HCT116 (cell line): ENCODE measurements at regions not wholly inside any gene's neighbourhood (a gene's known extent, or its start where the extent isn't known, plus 50 kb on each side); places are given as distances from the start of the nearest gene placed in this dataset.

Experiments used
- ATAC-seq: fragments of 200-7000 bp; cut with Tn5 transposase; 2 replicates; pipeline ENCODE4 v1.9.1; 2020; ENCODE audit warnings: mild to moderate bottlenecking, moderate library complexity
- BruUV-seq: library from RNA; stranded (reverse); fragments of 400-500 nt; replicated peaks from 2 replicates; lab custom pipeline; 2021; lab: Mats Ljungman, UMichigan
- CTCF ChIA-PET: fragments of 300-600 bp; sonication (Branson Sonifier 250); formaldehyde crosslinking; loops from one replicate; lab custom pipeline; 2021; ENCODE audit warnings: antibody characterized with exemption; lab: Charles Lee
- POLR2A ChIA-PET: fragments of 300-600, 350-600 bp; sonication (Branson Sonifier 250); formaldehyde crosslinking; loops from one replicate; lab custom pipeline; 2021; ENCODE audit warnings: antibody characterized with exemption; lab: Charles Lee
- RAD21 ChIA-PET, 2 experiments: fragments of 300-600 bp; sonication (Branson Sonifier 250); formaldehyde crosslinking; loops; one replicate each; lab custom pipeline; 2023; ENCODE audit warnings: low total read pairs in 2 of 2; ENCODE audit not compliant: uncharacterized antibody in 2 of 2, unreplicated experiment in 2 of 2, low non-redundant PET in 1 of 2; lab: Charles Lee
- DNase-seq: peaks from one replicate; pipeline ENCODE4 v3.0.0-alpha.2; 2010; ENCODE audit warnings: low read depth, low spot score
- H2AFZ ChIP-seq: fragments of 200-600 bp; shearing (Covaris generic), sonication (generic); 2 replicates; pipeline ENCODE4 v1.6.1; 2017; ENCODE audit warnings: low read depth, mixed run types, mixed read lengths, antibody characterized with exemption, low read length; ENCODE audit not compliant: poor library complexity, severe bottlenecking
- H3K27ac ChIP-seq: 2 replicates; pipeline ENCODE4 v1.5.1; 2012; ENCODE audit warnings: low read depth, low read length
- H3K27me3 ChIP-seq: fragments of 200-600 bp; sonication (generic); 2 replicates; pipeline ENCODE4 v1.6.1; 2016; ENCODE audit warnings: mixed run types, low read length, mixed read lengths; ENCODE audit not compliant: insufficient read depth
- H3K36me3 ChIP-seq, 2 experiments: fragments of 200-500 bp in 1 of 2; fragments of 200-600 bp in 1 of 2; sonication (Bioruptor generic) in 1 of 2; sonication (generic) in 1 of 2; 2 replicates each; pipeline versions ENCODE4 v1.5.1 to v1.6.1; 2014 to 2016; ENCODE audit warnings: low read length in 2 of 2, inconsistent platforms in 1 of 2, mixed read lengths in 1 of 2, mixed run types in 1 of 2; ENCODE audit not compliant: insufficient read depth in 2 of 2, control insufficient read depth in 1 of 2
- H3K4me1 ChIP-seq, 2 experiments: fragments of 200-600 bp in 1 of 2; sonication (generic) in 1 of 2; 2 replicates each; pipeline versions ENCODE4 v1.5.1 to v1.6.1; 2012 to 2017; ENCODE audit warnings: low read length in 2 of 2, inconsistent platforms in 1 of 2, mild to moderate bottlenecking in 1 of 2, mixed read lengths in 1 of 2, mixed run types in 1 of 2, moderate library complexity in 1 of 2; ENCODE audit not compliant: insufficient read depth in 2 of 2, control insufficient read depth in 1 of 2
- H3K4me2 ChIP-seq: fragments of 200-600 bp; sonication (generic); 2 replicates; pipeline ENCODE4 v1.6.1; 2017; ENCODE audit warnings: mixed run types, low read length, mixed read lengths
- H3K4me3 ChIP-seq, 2 experiments: fragments of 200-600 bp in 1 of 2; sonication (generic) in 1 of 2; replicated peaks in 1 of 2; 2 replicates each; pipeline ENCODE4 v1.5.1; 2011 to 2016; ENCODE audit warnings: low read length in 2 of 2, control low read depth in 1 of 2, low read depth in 1 of 2, mild to moderate bottlenecking in 1 of 2, mixed read lengths in 1 of 2, mixed run types in 1 of 2
- H3K79me2 ChIP-seq: fragments of 200-600 bp; sonication (generic); 2 replicates; pipeline ENCODE4 v1.6.1; 2017; ENCODE audit warnings: mild to moderate bottlenecking, mixed run types, low read length, moderate library complexity, mixed read lengths; ENCODE audit not compliant: insufficient read depth
- H3K9ac ChIP-seq: fragments of 200-600 bp; sonication (generic); 2 replicates; pipeline ENCODE4 v1.6.1; 2016; ENCODE audit warnings: low read length, mixed read lengths
- H3K9me2 ChIP-seq: fragments of 200-600 bp; sonication (generic), shearing (Covaris generic); 2 replicates; pipeline ENCODE4 v1.6.1; 2017; ENCODE audit warnings: mixed run types, mild to moderate bottlenecking, moderate library complexity; ENCODE audit not compliant: insufficient read depth
- H3K9me3 ChIP-seq, 2 experiments: fragments of 200-500 bp in 1 of 2; fragments of 200-600 bp in 1 of 2; sonication (Bioruptor generic) in 1 of 2; sonication (generic) in 1 of 2; 2 replicates each; pipeline ENCODE4 v1.6.1; 2014 to 2017; ENCODE audit warnings: low read length in 2 of 2, mixed read lengths in 2 of 2, inconsistent platforms in 1 of 2, low read depth in 1 of 2, mild to moderate bottlenecking in 1 of 2, mixed run types in 1 of 2, moderate library complexity in 1 of 2; ENCODE audit not compliant: control insufficient read depth in 1 of 2, insufficient read depth in 1 of 2
- H4K20me1 ChIP-seq: fragments of 200-600 bp; sonication (generic), shearing (Covaris generic); 2 replicates; pipeline ENCODE4 v1.6.1; 2017; ENCODE audit warnings: mixed run types, mild to moderate bottlenecking, moderate library complexity; ENCODE audit not compliant: insufficient read depth
- ATF3 ChIP-seq: IDR thresholded peaks from 2 replicates; pipeline ENCODE4 v1.6.1; 2012
- CBX3 ChIP-seq: IDR thresholded peaks from 2 replicates; pipeline ENCODE4 v1.6.1; 2012; ENCODE audit warnings: low read depth
- CTCF ChIP-seq, 3 experiments: fragments of 200-600 bp in 1 of 3; sonication (generic) in 1 of 3; IDR thresholded peaks in 2 of 3; conservative IDR thresholded peaks in 1 of 3; 2 replicates each; pipeline ENCODE4 v1.5.1; 2012 to 2017; ENCODE audit warnings: low read depth in 2 of 3, low read length in 2 of 3, antibody characterized with exemption in 1 of 3, borderline replicate concordance in 1 of 3, control low read depth in 1 of 3, mild to moderate bottlenecking in 1 of 3, mixed read lengths in 1 of 3, mixed run types in 1 of 3, moderate library complexity in 1 of 3; ENCODE audit not compliant: insufficient read depth in 1 of 3
- EGR1 ChIP-seq: IDR thresholded peaks from 2 replicates; pipeline ENCODE4 v1.6.1; 2012; ENCODE audit warnings: low read depth
- EZH2 ChIP-seq: fragments of 200-600 bp; sonication (generic); IDR thresholded peaks from 2 replicates; pipeline ENCODE4 v1.6.1; 2017; ENCODE audit warnings: antibody characterized with exemption, mixed run types
- EZH2phosphoT487 ChIP-seq: fragments of 200-600 bp; IDR thresholded peaks from 2 replicates; pipeline ENCODE4 v1.6.1; 2018; ENCODE audit warnings: antibody characterized with exemption, borderline replicate concordance
- FOSL1 ChIP-seq: IDR thresholded peaks from 2 replicates; pipeline ENCODE4 v1.6.1; 2012; ENCODE audit warnings: low read depth
- JUND ChIP-seq: IDR thresholded peaks from 2 replicates; pipeline ENCODE4 v1.6.1; 2012
- MAX ChIP-seq: IDR thresholded peaks from 2 replicates; pipeline ENCODE4 v1.6.1; 2012
- POLR2AphosphoS5 ChIP-seq: IDR thresholded peaks from 2 replicates; pipeline ENCODE4 v1.6.1; 2011; ENCODE audit warnings: mild to moderate bottlenecking, low read depth, low read length, moderate library complexity
- SP1 ChIP-seq: IDR thresholded peaks from 2 replicates; pipeline ENCODE4 v1.6.1; 2012; ENCODE audit warnings: low read depth
- SRF ChIP-seq: IDR thresholded peaks from 2 replicates; pipeline ENCODE4 v1.6.1; 2012; ENCODE audit warnings: low read depth
- YY1 ChIP-seq: IDR thresholded peaks from 2 replicates; pipeline ENCODE4 v1.6.1; 2011; ENCODE audit warnings: low read length, low read depth, moderate library complexity, mild to moderate bottlenecking; ENCODE audit not compliant: insufficient replicate concordance; ENCODE audit errors: extremely low read depth
- ZNF274 ChIP-seq: fragments of 200-500 bp; sonication (Bioruptor generic); IDR thresholded peaks from 2 replicates; pipeline ENCODE4 v1.6.1; 2014; ENCODE audit warnings: mild to moderate bottlenecking, low read depth, low read length, inconsistent platforms
- intact Hi-C: fragments of 100-400 bp; cut with micrococcal nuclease; formaldehyde crosslinking; loops from 2 replicates; pipeline ENCODE4 v1.10.0; 2022

GRCh38 chr5:127228540-127229184 lies 61.9 kb upstream of the MEGF10 start:
- Histone ChIP-seq H3K9me2 (no peaks in the 10 kb centered on the region), H3K4me2 (no peak overlapping the region), H2AFZ (no peak overlapping the region), H3K4me3 (no peak overlapping the region), H4K20me1 (no peaks in the 10 kb centered on the region), H3K27ac (no peak overlapping the region), H3K27me3 (no peaks in the 10 kb centered on the region), H3K4me1 (no peaks in the 10 kb centered on the region), H3K36me3 (no peaks in the 10 kb centered on the region), H3K9ac (no peak overlapping the region), H3K79me2 (no peaks in the 10 kb centered on the region), H3K9me3 (no peaks in the 10 kb centered on the region)
- BruUV-seq = no TSS peak
- intact Hi-C loops = no loop called here
- POLR2A ChIA-PET = no interaction called here
- no peak for TF ChIP-seq SP1
- no peak for TF ChIP-seq JUND
- TF ChIP-seq CBX3 = no peak
- no peak for TF ChIP-seq YY1
- no peak for TF ChIP-seq EZH2phosphoT487
- TF ChIP-seq CTCF (IDR thresholded peaks at IDR 0.05 in 2 of 3, conservative IDR thresholded peaks at IDR 0.05 in 1 of 3; ENCODE audit: borderline replicate concordance in 1 of 3, insufficient read depth in 1 of 3, low read depth in 2 of 3, low read length in 2 of 3) = no peak
- TF ChIP-seq POLR2AphosphoS5 = no peak
- no peak for TF ChIP-seq EGR1
- TF ChIP-seq SRF = no peak
- TF ChIP-seq FOSL1 = no peak
- no peak for TF ChIP-seq ATF3
- no peak for TF ChIP-seq ZNF274
- no peak for TF ChIP-seq EZH2
- TF ChIP-seq MAX = no peak
- RAD21 ChIA-PET = no interaction called here
- DNase-seq = no peak
- ATAC-seq = no peak
- CTCF ChIA-PET = no interaction called here
